HEK293T (cell line): ENCODE measurements at regions not wholly inside any gene's neighbourhood (a gene's known extent, or its start where the extent isn't known, plus 50 kb on each side); places are given as distances from the start of the nearest gene placed in this dataset.

Source experiments
- BHLHE40 ChIP-seq: fragments of 450-650 bp; IDR thresholded peaks from 2 replicates; pipeline ENCODE4 v1.6.1; 2016; ENCODE audit warnings: mild to moderate bottlenecking, moderate library complexity, borderline replicate concordance
- CTBP1 ChIP-seq: fragments of 450-650 bp; IDR thresholded peaks from 2 replicates; pipeline ENCODE4 v1.6.1; 2016; ENCODE audit warnings: borderline replicate concordance
- FOXA1 ChIP-seq: fragments of 450-650 bp; IDR thresholded peaks from 2 replicates; pipeline ENCODE4 v1.6.1; 2016; ENCODE audit warnings: mild to moderate bottlenecking
- FOXM1 ChIP-seq: fragments of 450-650 bp; IDR thresholded peaks from 2 replicates; pipeline ENCODE4 v1.6.1; 2017; ENCODE audit warnings: mild to moderate bottlenecking, borderline replicate concordance
- HDGF ChIP-seq: fragments of 450-650 bp; IDR thresholded peaks from 2 replicates; pipeline ENCODE4 v1.6.1; 2017; ENCODE audit warnings: antibody characterized with exemption, borderline replicate concordance
- SP1 ChIP-seq: fragments of 450-650 bp; IDR thresholded peaks from 2 replicates; pipeline ENCODE4 v1.6.1; 2017
- TF ChIP-seq, protein P1 (sequence below): fragments of 450-650 bp; IDR thresholded peaks from 2 replicates; pipeline ENCODE4 v1.6.1; 2016

DNA sequence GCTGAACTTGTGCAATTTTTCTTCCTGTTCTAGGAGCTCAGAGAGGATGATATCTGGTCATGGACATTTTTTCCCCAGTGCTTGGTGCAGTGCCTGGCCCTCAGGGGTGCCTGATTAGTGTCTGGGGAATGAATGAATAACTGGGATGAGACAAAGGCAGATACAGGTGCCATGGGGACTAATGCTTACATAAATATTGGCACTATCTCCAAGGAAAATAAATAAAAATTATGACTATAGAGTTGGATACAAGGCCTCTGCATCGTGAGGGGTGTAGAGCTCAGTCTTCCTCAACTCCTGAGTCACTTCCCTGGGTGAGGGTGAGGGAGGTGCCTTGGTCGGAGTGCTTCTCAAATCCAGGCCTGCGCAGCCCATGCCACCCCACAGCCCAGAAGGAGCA lies 188.6 kb downstream of the KCNA5 start:
- no peak for TF ChIP-seq SP1
- no peak for TF ChIP-seq HDGF
- TF ChIP-seq FOXA1: no peak
- TF ChIP-seq FOXM1: no peak
- TF ChIP-seq CTBP1: no peak
- TF ChIP-seq, protein P1, sequence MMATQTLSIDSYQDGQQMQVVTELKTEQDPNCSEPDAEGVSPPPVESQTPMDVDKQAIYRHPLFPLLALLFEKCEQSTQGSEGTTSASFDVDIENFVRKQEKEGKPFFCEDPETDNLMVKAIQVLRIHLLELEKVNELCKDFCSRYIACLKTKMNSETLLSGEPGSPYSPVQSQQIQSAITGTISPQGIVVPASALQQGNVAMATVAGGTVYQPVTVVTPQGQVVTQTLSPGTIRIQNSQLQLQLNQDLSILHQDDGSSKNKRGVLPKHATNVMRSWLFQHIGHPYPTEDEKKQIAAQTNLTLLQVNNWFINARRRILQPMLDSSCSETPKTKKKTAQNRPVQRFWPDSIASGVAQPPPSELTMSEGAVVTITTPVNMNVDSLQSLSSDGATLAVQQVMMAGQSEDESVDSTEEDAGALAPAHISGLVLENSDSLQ: no peak
- no peak for TF ChIP-seq BHLHE40
